ENCODE measurements at regions not wholly inside any gene's neighbourhood (a gene's known extent, or its start where the extent isn't known, plus 50 kb on each side); places are given as distances from the start of the nearest gene placed in this dataset.

GRCh38 chr2:181170256-181170655 is 189.9 kb downstream of the UBE2E3 start:
- DNase-seq (ENCODE audit: extremely low read depth, insufficient read length): no peak
- no peak overlapping the region for H3K4me3 ChIP-seq (replicated peaks; ENCODE audit: low read depth, low read length)

GRCh38 chr2:181172676-181173075 is 192.3 kb downstream of the UBE2E3 start:
- no peaks in the 10 kb centered on the region for H3K36me3 ChIP-seq (ENCODE audit: control insufficient read depth, insufficient read depth, low read length)
- no peak for TF ChIP-seq CTCF (IDR thresholded peaks at IDR 0.05; ENCODE audit: insufficient read depth, low read length, poor library complexity, severe bottlenecking)

More at GRCh38 chr2:181170256-181170655, 189.9 kb downstream of the UBE2E3 start:
- no peak for TF ChIP-seq CTCF (IDR thresholded peaks at IDR 0.05; ENCODE audit: insufficient read depth, low read length, poor library complexity, severe bottlenecking)
- Histone ChIP-seq H3K27me3 (replicated peaks; ENCODE audit: control insufficient read depth, insufficient read depth, low read length) (no peaks in the 10 kb centered on the region), H3K36me3 (ENCODE audit: control insufficient read depth, insufficient read depth, low read length) (no peaks in the 10 kb centered on the region)

GRCh38 chr2:181174611-181175580 is 194.5 kb downstream of the UBE2E3 start:
- H3K36me3 ChIP-seq (ENCODE audit: control insufficient read depth, insufficient read depth, low read length): no peaks in the 10 kb centered on the region
- DNase-seq (ENCODE audit: extremely low read depth, insufficient read length): no peak
- no peak for TF ChIP-seq CTCF (IDR thresholded peaks at IDR 0.05; ENCODE audit: insufficient read depth, low read length, poor library complexity, severe bottlenecking)
- H3K4me3 ChIP-seq (replicated peaks; ENCODE audit: low read depth, low read length): no peak overlapping the region
- H3K27me3 ChIP-seq (replicated peaks; ENCODE audit: control insufficient read depth, insufficient read depth, low read length): no peaks in the 10 kb centered on the region

More at GRCh38 chr2:181172676-181173075, 192.3 kb downstream of the UBE2E3 start:
- no peak overlapping the region for H3K4me3 ChIP-seq (replicated peaks; ENCODE audit: low read depth, low read length)
- DNase-seq (ENCODE audit: extremely low read depth, insufficient read length): no peak
- H3K27me3 ChIP-seq (replicated peaks; ENCODE audit: control insufficient read depth, insufficient read depth, low read length): no peaks in the 10 kb centered on the region

- no peaks in the 10 kb centered on the region for H3K36me3 ChIP-seq (ENCODE audit: control insufficient read depth, insufficient read depth, low read length)
- no peak for TF ChIP-seq CTCF (IDR thresholded peaks at IDR 0.05; ENCODE audit: insufficient read depth, low read length, poor library complexity, severe bottlenecking)
- no peaks in the 10 kb centered on the region for H3K27me3 ChIP-seq (replicated peaks; ENCODE audit: control insufficient read depth, insufficient read depth, low read length)
- H3K4me3 ChIP-seq (replicated peaks; ENCODE audit: low read depth, low read length): no peak overlapping the region
- DNase-seq (ENCODE audit: extremely low read depth, insufficient read length): no peak
These were observed 196.1 kb downstream of the UBE2E3 start for GRCh38 chr2:181176540-181176939.

GRCh38 chr2:181177376-181177775 is 197.0 kb downstream of the UBE2E3 start:
- TF ChIP-seq CTCF (IDR thresholded peaks at IDR 0.05; ENCODE audit: insufficient read depth, low read length, poor library complexity, severe bottlenecking): no peak
- no peaks in the 10 kb centered on the region for H3K36me3 ChIP-seq (ENCODE audit: control insufficient read depth, insufficient read depth, low read length)
- DNase-seq (ENCODE audit: extremely low read depth, insufficient read length): no peak
- no peak overlapping the region for H3K4me3 ChIP-seq (replicated peaks; ENCODE audit: low read depth, low read length)
- H3K27me3 ChIP-seq (replicated peaks; ENCODE audit: control insufficient read depth, insufficient read depth, low read length): no peaks in the 10 kb centered on the region
